ENCODE measurements at regions not wholly inside any gene's neighbourhood (a gene's known extent, or its start where the extent isn't known, plus 50 kb on each side); places are given as distances from the start of the nearest gene placed in this dataset.

DNA sequence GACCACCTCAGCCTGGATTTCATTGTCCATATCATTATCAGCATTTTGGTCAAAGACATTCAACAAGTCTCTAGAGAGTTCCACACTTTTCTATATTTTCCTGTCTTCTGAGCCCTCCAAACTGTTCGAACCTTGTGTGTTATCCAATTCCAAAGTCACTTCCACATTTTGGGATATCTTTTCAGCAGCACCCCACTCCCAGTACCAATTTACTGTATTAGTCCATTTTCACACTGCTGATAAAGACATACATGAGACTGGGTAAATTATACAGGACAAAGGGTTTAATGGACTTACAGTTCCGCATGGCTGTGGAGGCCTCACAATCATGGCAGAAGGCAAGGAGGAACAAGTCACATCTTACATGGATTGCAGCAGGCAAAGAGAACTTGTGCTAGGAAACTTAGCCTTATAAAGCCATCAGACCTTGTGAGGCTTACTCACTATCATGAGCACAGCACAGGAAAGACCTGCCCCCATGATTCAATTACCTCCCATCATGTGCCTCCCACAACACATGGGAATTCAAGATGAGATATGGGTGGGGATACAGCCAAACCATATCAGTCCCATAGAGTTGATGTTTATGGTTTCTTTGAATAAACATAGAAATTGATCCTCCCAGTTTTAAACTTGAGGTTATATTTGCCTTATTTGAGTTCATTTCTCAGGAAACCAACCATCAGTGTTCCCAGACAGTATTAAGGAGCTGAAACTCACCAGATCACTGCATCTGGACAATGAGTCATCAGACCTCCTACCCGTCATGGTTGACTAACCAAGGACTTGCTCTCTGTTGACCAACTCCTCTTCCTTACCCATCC, 322.7 kb upstream of the DUSP10 start:
- TF ChIP-seq, protein P1, sequence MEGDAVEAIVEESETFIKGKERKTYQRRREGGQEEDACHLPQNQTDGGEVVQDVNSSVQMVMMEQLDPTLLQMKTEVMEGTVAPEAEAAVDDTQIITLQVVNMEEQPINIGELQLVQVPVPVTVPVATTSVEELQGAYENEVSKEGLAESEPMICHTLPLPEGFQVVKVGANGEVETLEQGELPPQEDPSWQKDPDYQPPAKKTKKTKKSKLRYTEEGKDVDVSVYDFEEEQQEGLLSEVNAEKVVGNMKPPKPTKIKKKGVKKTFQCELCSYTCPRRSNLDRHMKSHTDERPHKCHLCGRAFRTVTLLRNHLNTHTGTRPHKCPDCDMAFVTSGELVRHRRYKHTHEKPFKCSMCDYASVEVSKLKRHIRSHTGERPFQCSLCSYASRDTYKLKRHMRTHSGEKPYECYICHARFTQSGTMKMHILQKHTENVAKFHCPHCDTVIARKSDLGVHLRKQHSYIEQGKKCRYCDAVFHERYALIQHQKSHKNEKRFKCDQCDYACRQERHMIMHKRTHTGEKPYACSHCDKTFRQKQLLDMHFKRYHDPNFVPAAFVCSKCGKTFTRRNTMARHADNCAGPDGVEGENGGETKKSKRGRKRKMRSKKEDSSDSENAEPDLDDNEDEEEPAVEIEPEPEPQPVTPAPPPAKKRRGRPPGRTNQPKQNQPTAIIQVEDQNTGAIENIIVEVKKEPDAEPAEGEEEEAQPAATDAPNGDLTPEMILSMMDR (IDR thresholded peaks at IDR 0.05; ENCODE audit: borderline replicate concordance, extremely low read depth, low read length, poor library complexity, severe bottlenecking) = no peak
- no peak for TF ChIP-seq EZH2 (IDR thresholded peaks at IDR 0.05; ENCODE audit: borderline replicate concordance, low read depth, low read length, severe bottlenecking)

Measured in DND-41 (cell line).